Suprapubic skin (tissue), 4 donors: ENCODE measurements at regions not wholly inside any gene's neighbourhood (a gene's known extent, or its start where the extent isn't known, plus 50 kb on each side); places are given as distances from the start of the nearest gene placed in this dataset.

ENCODE experiments used
- DNase-seq, 2 donors: peaks; one replicate each; pipeline ENCODE4 v3.0.0-alpha.2; 2019; ENCODE audit warnings: low spot score in 2 of 2
- H3K27ac ChIP-seq: fragments of 200-600 bp; sonication (generic); one replicate; pipeline ENCODE4 v1.5.1; 2019
- H3K27me3 ChIP-seq: fragments of 200-600 bp; sonication (generic); one replicate; pipeline ENCODE4 v1.5.1; 2019
- H3K36me3 ChIP-seq: fragments of 200-600 bp; sonication (generic); one replicate; pipeline ENCODE4 v1.5.1; 2019
- H3K4me1 ChIP-seq: fragments of 200-600 bp; sonication (generic); one replicate; pipeline ENCODE4 v1.5.1; 2019
- H3K4me3 ChIP-seq: fragments of 200-600 bp; sonication (generic); one replicate; pipeline ENCODE4 v1.5.1; 2019; ENCODE audit warnings: mild to moderate bottlenecking
- H3K9me3 ChIP-seq: fragments of 200-600 bp; sonication (generic); one replicate; pipeline ENCODE4 v1.5.1; 2019
- CTCF ChIP-seq, 2 donors: fragments of 200-600 bp in 1 of 2; fragments of 450-650 bp in 1 of 2; sonication (generic) in 1 of 2; IDR thresholded peaks; one replicate each; pipeline ENCODE4 v1.5.1; 2016 to 2019; ENCODE audit warnings: antibody characterized with exemption in 2 of 2, mild to moderate bottlenecking in 1 of 2, moderate library complexity in 1 of 2
- EP300 ChIP-seq: sonication (generic); formaldehyde crosslinking; IDR thresholded peaks from one replicate; pipeline ENCODE4 v1.6.1; 2017; ENCODE audit warnings: antibody characterized with exemption
- POLR2A ChIP-seq, 2 donors: fragments of 450-650 bp; IDR thresholded peaks; one replicate each; pipeline ENCODE4 v1.6.1; 2017; ENCODE audit warnings: antibody characterized with exemption in 2 of 2, mild to moderate bottlenecking in 2 of 2, moderate library complexity in 2 of 2
- POLR2AphosphoS5 ChIP-seq, 3 donors: sonication (generic); formaldehyde crosslinking; IDR thresholded peaks; one replicate each; pipeline ENCODE4 v1.6.1; 2017; ENCODE audit warnings: antibody characterized with exemption in 3 of 3
- WGBS: methylation state at CpG from one replicate; pipeline ENCODE4 v1.1.5; 2018; 5-methylcytosine and 5-hydroxymethylcytosine counted together

DNA sequence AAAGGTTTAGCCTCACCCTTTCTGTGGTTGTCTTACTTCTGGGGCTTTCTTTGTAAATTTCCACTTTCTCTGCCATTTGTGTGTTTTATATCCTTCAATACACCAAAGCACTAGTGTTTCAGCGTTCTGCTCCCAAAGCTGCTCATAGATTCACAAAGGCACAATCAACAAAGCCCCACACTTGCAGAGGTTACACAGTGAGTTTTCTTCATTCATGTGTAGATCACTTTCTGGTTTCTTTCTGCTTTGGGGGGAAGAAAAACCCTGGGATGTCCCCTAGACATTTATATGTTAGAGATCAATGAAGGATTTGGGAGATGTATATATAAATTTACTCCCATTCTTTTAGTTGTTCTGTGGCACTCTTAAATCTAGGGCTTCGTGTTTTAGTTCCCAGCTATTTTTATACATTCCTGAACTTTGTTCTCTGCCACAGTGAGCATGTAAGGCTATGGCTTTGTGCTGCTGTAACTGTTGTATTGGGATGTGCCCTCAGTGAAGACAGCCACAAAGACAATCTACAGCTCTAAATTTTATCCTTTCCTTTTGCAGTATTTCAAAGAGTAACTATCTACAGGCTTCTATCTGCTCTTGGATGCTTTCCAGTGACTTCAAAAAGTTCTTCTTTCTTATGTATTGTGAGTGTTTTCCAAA lies 636.5 kb downstream of the ZBBX start:
- no peaks in the 10 kb centered on the region for H3K36me3 ChIP-seq
- H3K27me3 ChIP-seq, result no peaks in the 10 kb centered on the region
- H3K27ac ChIP-seq, result no peak overlapping the region
- 44% methylated on average over 2 of the region's 2 CpGs for WGBS
- no peak overlapping the region for H3K4me3 ChIP-seq
- H3K9me3 ChIP-seq, result no peaks in the 10 kb centered on the region
- DNase-seq, result no peak
- no peaks in the 10 kb centered on the region for H3K4me1 ChIP-seq
- TF ChIP-seq CTCF (IDR thresholded peaks at IDR 0.05) (no peak), POLR2A (IDR thresholded peaks at IDR 0.05) (no peak), POLR2AphosphoS5 (IDR thresholded peaks at IDR 0.05) (no peak), EP300 (no peak)

DNA sequence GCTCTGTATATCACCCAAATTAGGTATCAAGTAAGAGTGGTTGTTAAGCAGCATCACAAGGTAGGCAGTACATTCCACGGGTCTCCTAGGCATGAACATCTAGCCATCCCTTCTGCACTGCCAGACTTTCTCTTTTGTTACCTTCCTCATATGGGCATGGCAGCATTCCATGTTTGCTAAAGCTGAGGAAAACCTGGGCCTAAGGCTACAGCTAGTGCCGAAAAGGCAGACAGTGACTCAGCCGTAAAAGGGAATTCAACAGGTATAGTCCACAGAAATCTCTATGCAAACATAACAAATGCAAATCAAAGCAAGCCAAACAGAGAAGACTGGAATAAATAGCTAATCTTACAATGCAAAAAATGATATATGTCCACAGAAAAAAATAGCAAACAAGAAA lies 645.4 kb downstream of the ZBBX start:
- DNase-seq, result no peak
- TF ChIP-seq CTCF (IDR thresholded peaks at IDR 0.05) (no peak), POLR2AphosphoS5 (IDR thresholded peaks at IDR 0.05) (no peak), EP300 (no peak), POLR2A (IDR thresholded peaks at IDR 0.05) (no peak)
- H3K27me3 ChIP-seq, result no peaks in the 10 kb centered on the region
- no peaks in the 10 kb centered on the region for H3K36me3 ChIP-seq
- no peaks in the 10 kb centered on the region for H3K4me1 ChIP-seq
- WGBS, result 55% methylated on average over 3 of the region's 3 CpGs
- no peak overlapping the region for H3K4me3 ChIP-seq
- no peak overlapping the region for H3K27ac ChIP-seq
- no peaks in the 10 kb centered on the region for H3K9me3 ChIP-seq

- TF ChIP-seq POLR2A (IDR thresholded peaks at IDR 0.05), result no peak
- TF ChIP-seq EP300, result no peak
- no peak for TF ChIP-seq POLR2AphosphoS5 (IDR thresholded peaks at IDR 0.05)
- no peak for TF ChIP-seq CTCF (IDR thresholded peaks at IDR 0.05)
- Histone ChIP-seq H3K9me3 (no peaks in the 10 kb centered on the region), H3K4me3 (no peak overlapping the region), H3K4me1 (no peaks in the 10 kb centered on the region), H3K36me3 (no peaks in the 10 kb centered on the region), H3K27me3 (no peaks in the 10 kb centered on the region), H3K27ac (no peak overlapping the region)
- WGBS, result 86% methylated on average over 1 of the region's 1 CpG
- DNase-seq, result no peak
Observed at GRCh38 chr3:166731701-166732100, 648.4 kb downstream of the ZBBX start.

DNA sequence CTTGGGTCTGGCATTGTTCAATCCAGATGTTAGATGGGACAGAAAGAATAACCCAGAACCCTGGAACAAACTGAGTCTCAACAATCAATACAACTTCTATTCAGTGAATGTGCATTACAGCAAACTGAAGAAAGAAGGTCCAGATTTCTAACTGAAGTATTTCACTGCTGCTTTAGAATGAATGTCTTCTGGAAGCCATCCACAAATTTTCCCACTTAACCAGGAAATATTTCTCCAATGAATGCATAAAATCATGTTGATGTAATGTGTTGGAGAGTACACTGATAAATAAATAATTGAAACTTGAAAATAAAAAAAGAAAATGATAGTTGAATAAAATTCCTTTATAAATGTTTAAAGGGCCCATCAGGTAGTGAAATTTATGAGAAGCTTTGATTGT lies 658.6 kb downstream of the ZBBX start:
- Histone ChIP-seq H3K4me1 (no peaks in the 10 kb centered on the region), H3K4me3 (no peak overlapping the region), H3K36me3 (no peaks in the 10 kb centered on the region), H3K27me3 (no peaks in the 10 kb centered on the region), H3K27ac (no peak overlapping the region), H3K9me3 (peaks cover 3% of the 10 kb centered on the region)
- TF ChIP-seq CTCF (IDR thresholded peaks at IDR 0.05) (no peak), POLR2AphosphoS5 (IDR thresholded peaks at IDR 0.05) (no peak), EP300 (no peak), POLR2A (IDR thresholded peaks at IDR 0.05) (no peak)
- no peak for DNase-seq

GRCh38 chr3:166714206-166714605 lies 665.9 kb downstream of the ZBBX start:
- no peaks in the 10 kb centered on the region for H3K27me3 ChIP-seq
- TF ChIP-seq CTCF (IDR thresholded peaks at IDR 0.05) (no peak), EP300 (no peak), POLR2AphosphoS5 (IDR thresholded peaks at IDR 0.05) (no peak), POLR2A (IDR thresholded peaks at IDR 0.05) (no peak)
- H3K4me3 ChIP-seq, result no peak overlapping the region
- no peak for DNase-seq
- H3K4me1 ChIP-seq, result no peaks in the 10 kb centered on the region
- H3K9me3 ChIP-seq, result peaks cover under 1% of the 10 kb centered on the region
- 69% methylated on average over 4 of the region's 4 CpGs for WGBS
- H3K27ac ChIP-seq, result no peak overlapping the region
- H3K36me3 ChIP-seq, result no peaks in the 10 kb centered on the region
